ENCODE measurements at regions not wholly inside any gene's neighbourhood (a gene's known extent, or its start where the extent isn't known, plus 50 kb on each side); places are given as distances from the start of the nearest gene placed in this dataset.
"Not testable (repeated sequence)": the region's sequence is repeated elsewhere in the genome, so short reads cannot be mapped to it uniquely, and the experiment has no call there.

- no peak for DNase-seq (ENCODE audit: low read depth in 4 of 4, low spot score in 2 of 4)
Observed at GRCh38 chr12:131528144-131528543, 182.7 kb upstream of the SFSWAP start.

GRCh38 chr12:131528667-131529066 is 182.2 kb upstream of the SFSWAP start:
- no peak for DNase-seq (ENCODE audit: low read depth in 4 of 4, low spot score in 2 of 4)

- no peak for DNase-seq (ENCODE audit: low read depth in 4 of 4, low spot score in 2 of 4)
Observed at GRCh38 chr12:131529196-131530040, 181.5 kb upstream of the SFSWAP start.

GRCh38 chr12:131530041-131530332 is 180.9 kb upstream of the SFSWAP start:
- DNase-seq (ENCODE audit: low read depth in 4 of 4, low spot score in 2 of 4) = no peak

GRCh38 chr12:131530422-131530821 is 180.5 kb upstream of the SFSWAP start:
- no peak for DNase-seq (ENCODE audit: low read depth in 4 of 4, low spot score in 2 of 4)

GRCh38 chr12:131533139-131533538 is 177.8 kb upstream of the SFSWAP start:
- DNase-seq (ENCODE audit: low read depth in 4 of 4, low spot score in 2 of 4) = no peak

GRCh38 chr12:131535779-131536178 is 175.1 kb upstream of the SFSWAP start:
- DNase-seq (ENCODE audit: low read depth in 4 of 4, low spot score in 2 of 4) = no peak

- DNase-seq (ENCODE audit: low read depth in 4 of 4, low spot score in 2 of 4) = no peak
Observed at GRCh38 chr12:131536337-131536736, 174.6 kb upstream of the SFSWAP start.

GRCh38 chr12:131536766-131537165 is 174.1 kb upstream of the SFSWAP start:
- DNase-seq (ENCODE audit: low read depth in 4 of 4, low spot score in 2 of 4) = no peak

GRCh38 chr12:131537267-131537958 is 173.5 kb upstream of the SFSWAP start:
- no peak for DNase-seq (ENCODE audit: low read depth in 4 of 4, low spot score in 2 of 4)

- DNase-seq (ENCODE audit: low read depth in 4 of 4, low spot score in 2 of 4) = no peak
Observed at GRCh38 chr12:131539381-131539780, 171.5 kb upstream of the SFSWAP start.

GRCh38 chr12:131540138-131540623 is 170.7 kb upstream of the SFSWAP start:
- no peak for DNase-seq (ENCODE audit: low read depth in 4 of 4, low spot score in 2 of 4)

GRCh38 chr12:131541512-131541911 is 169.4 kb upstream of the SFSWAP start:
- DNase-seq (ENCODE audit: low read depth in 4 of 4, low spot score in 2 of 4) = not testable (repeated sequence)

GRCh38 chr12:131542351-131542750 is 168.5 kb upstream of the SFSWAP start:
- no peak for DNase-seq (ENCODE audit: low read depth in 4 of 4, low spot score in 2 of 4)

GRCh38 chr12:131543040-131543439 is 167.8 kb upstream of the SFSWAP start:
- DNase-seq (ENCODE audit: low read depth in 4 of 4, low spot score in 2 of 4) = no peak

GRCh38 chr12:131547555-131547954 is 163.3 kb upstream of the SFSWAP start:
- no peak for DNase-seq (ENCODE audit: low read depth in 4 of 4, low spot score in 2 of 4)

- DNase-seq (ENCODE audit: low read depth in 4 of 4, low spot score in 2 of 4) = no peak
Observed at GRCh38 chr12:131550121-131550520, 160.8 kb upstream of the SFSWAP start.

- DNase-seq (ENCODE audit: low read depth in 4 of 4, low spot score in 2 of 4) = no peak
Observed at GRCh38 chr12:131551675-131552491, 159.0 kb upstream of the SFSWAP start.

GRCh38 chr12:131552492-131552863 is 158.4 kb upstream of the SFSWAP start:
- DNase-seq (ENCODE audit: low read depth in 4 of 4, low spot score in 2 of 4) = no peak

- no peak for DNase-seq (ENCODE audit: low read depth in 4 of 4, low spot score in 2 of 4)
Observed at GRCh38 chr12:131553096-131553777, 157.7 kb upstream of the SFSWAP start.
